Right kidney (tissue), 1 donor: ENCODE measurements at regions not wholly inside any gene's neighbourhood (a gene's known extent, or its start where the extent isn't known, plus 50 kb on each side); places are given as distances from the start of the nearest gene placed in this dataset.

Experiments used
- DNase-seq: peaks from one replicate; pipeline ENCODE4 v3.0.0-alpha.2; 2016

DNA sequence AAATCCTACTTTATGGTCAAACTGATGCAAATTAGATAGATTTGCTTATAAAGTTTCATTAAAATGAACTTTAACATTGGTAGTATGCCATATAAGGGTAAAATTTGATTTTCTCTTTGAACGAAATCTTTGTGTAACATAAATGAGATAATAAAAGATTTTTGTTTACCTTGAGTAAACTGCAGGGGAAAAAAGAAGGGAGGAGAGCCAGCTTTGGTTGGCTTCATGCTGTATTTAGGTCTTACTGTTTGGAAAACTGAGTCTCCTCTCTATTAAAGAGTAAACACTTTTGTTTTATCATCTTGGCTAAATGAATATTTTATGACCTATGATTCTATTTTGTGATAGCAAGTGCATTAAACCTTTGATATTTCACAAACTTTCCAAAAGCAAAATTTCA lies 267.6 kb downstream of the IPO8 start:
- no peak for DNase-seq

- DNase-seq, result no peak
These were observed 268.1 kb downstream of the IPO8 start for GRCh38 chr12:30427555-30427954.

GRCh38 chr12:30425445-30425844 lies 270.2 kb downstream of the IPO8 start:
- no peak for DNase-seq

DNA sequence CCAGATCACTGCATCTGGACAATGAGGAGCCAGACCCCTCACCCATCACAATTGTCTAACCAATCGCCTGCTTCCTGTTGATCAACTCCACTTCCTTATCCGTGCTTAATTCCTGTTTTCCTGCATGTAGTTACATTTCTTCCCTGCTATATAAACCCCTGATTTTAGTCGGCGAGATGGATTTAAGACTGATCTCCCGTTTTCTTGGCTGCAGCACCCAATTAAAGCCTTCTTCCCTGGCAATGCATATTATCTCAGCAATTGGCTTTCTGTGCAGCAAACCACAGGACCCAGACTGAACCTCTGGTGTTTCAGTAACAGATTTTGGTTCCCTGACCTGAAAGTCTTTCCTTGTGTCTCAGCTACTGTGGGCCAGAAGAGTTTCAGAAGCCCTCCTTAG lies 272.3 kb downstream of the IPO8 start:
- no peak for DNase-seq

- DNase-seq, result no peak
These were observed 272.8 kb downstream of the IPO8 start for GRCh38 chr12:30422844-30423243.

DNA sequence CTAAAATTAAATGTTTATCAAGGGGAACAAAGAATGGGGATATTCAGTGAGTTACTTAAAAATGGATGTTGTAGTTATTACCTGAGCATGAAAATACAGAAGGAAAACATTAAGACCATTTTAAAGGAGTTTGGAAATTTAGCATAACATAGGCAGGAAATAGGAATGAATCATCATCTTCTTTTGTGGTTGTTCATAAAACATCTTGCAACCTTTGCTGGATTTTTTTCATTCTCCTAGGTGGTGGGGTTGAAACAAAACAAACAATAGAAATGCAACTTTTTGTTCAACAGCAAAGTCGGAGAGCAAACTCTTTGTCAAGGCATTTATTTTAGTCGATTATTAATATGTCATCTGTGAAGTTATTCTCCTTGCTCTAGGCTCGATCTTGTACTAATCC lies 275.1 kb downstream of the IPO8 start:
- no peak for DNase-seq

DNA sequence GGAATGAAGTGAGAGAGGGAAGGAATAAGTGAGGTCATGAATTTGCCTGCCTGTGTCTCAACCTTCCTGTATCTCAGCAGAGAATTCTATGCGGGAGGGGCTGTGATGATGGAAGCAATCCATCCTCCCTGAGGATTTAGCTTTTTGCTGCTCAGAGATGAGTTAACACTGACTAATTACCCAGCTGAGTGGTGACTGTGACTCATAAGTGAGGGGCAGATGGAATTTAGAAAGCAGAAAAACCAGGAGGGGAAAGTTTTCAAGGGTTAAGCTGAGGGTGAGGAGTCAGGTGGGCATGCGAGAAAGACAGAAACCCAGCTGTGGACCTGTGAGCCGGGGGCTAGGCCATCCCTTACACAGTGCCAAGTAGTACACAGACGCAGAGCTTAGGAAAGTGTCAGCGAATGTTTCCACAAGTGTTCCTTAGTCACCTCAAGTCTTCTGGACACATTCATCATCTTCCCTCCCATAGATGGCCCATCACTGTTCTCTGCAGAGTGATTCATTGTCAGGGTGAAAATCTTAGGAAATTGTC lies 277.9 kb downstream of the IPO8 start:
- no peak for DNase-seq

DNA sequence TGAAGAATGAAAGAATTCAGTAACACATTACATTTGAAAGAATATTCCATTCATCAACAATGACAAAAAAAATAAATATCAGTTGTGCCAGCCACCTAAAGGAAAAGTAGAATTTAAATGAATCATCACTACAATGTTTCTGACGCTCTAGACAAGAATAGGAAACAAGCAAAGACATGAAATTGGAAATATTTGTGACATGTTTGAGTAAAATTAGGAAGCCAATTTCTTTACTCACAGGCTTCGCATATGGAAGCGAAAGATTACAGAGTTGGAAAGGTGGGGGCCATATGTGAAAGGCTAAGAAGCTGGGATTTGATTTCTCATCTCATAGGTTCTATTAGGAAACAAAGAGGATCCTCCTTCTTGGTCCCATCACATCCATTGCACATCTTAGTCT lies 279.0 kb downstream of the IPO8 start:
- no peak for DNase-seq

DNA sequence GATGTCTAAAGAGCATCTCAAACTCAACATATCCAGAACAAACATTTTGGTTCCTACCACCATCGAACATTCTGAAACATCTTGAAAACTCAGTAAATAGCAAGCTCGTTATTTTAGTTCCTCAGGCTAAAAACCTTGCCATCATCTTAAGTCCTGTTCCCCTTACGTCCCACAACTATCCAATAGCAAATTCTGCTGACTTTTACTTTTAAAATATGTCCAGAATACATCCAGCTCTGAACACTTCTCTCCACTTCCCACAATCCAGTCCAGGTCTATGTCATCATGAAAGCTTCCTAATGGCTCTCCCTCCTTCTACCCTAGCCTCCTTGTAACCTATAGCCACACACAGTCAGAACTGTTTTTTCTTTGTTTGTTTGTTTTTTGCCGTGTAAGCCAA lies 279.9 kb downstream of the IPO8 start:
- DNase-seq, result no peak

DNA sequence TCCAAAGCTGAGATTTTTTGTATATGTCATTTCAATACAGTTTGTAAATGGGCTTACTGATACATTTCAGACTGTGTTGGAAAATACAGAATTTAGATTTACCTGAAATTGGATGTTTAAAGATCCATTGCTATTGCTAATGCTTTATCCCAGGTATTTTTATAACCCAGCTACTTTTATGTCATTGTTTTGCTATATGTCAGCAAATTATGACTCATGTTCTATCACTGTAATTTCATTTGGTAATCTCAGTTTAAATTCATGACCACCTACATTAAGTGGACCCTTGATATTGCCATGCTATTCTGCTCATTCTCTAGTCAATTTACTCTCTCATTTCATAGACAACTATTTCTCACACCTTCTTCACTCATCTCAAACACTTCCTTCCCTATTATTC lies 281.2 kb downstream of the IPO8 start:
- no peak for DNase-seq

GRCh38 chr12:30400349-30400748 lies 295.3 kb downstream of the IPO8 start:
- DNase-seq, result no peak

DNA sequence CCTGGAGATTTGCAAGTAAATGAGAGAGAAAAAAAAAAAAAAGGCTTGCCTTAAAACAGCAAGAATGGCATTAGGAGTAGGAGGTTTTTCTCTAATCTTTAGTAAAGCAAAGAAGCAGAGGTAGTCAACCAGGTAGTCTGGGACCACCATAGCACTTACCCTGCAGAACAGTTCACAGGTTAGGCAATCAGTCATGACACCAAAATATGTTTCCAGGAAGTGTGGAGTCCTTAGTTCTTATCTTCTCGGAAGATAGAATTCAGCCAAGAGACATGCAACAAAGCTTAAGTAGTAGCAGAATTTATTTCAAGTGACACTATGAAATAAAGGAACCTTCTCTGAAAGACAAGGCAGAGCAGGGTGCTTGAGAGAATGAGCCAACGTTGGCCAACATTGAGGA lies 295.8 kb downstream of the IPO8 start:
- no peak for DNase-seq

- DNase-seq, result no peak
These were observed 299.1 kb downstream of the IPO8 start for GRCh38 chr12:30396576-30396975.

GRCh38 chr12:30395190-30395589 lies 300.5 kb downstream of the IPO8 start:
- no peak for DNase-seq

GRCh38 chr12:30391766-30392366 lies 303.8 kb downstream of the IPO8 start:
- no peak for DNase-seq

- DNase-seq, result no peak
These were observed 310.0 kb downstream of the IPO8 start for GRCh38 chr12:30385706-30386105.

DNA sequence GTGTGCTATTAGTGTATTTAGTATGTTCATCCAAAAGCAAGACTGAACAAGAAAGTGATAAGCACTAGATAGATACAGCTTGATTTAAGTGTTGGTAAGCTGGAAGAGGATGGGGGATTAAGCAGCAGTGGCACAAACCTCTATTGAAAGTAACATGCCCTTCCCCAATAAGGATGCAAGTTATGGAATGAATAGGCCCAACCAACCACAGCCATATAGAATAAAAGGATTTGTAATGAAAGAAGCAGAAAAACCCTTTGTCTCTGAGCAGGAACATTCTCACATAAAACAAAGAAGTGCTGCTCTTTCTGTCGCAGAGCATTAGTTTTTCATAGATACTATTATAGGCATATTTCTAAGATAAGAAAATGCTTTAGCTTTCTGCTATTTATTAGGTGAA lies 310.7 kb downstream of the IPO8 start:
- DNase-seq, result no peak

GRCh38 chr12:30378307-30378706 lies 317.4 kb downstream of the IPO8 start:
- no peak for DNase-seq

GRCh38 chr12:30364822-30365221 lies 330.8 kb downstream of the IPO8 start:
- no peak for DNase-seq

DNA sequence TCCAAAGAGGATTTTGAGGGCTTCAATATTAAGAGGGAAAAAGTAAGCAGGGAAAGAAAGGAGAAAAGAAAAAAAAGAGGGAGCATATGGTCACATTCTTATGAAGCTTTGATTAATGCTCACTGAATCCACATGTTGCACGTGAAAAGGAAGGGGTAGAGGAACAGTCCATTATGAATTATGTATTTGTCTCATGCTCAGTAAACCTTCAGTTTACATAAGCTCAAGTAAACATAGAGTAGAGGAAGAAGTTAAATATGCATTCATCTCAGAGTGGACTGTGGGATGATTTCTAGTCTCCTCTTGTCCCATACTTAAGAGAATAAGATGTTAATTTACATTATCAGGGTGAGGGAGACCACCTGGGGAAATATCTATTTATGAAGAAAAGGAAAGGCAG lies 334.5 kb downstream of the IPO8 start:
- DNase-seq, result no peak

- DNase-seq, result no peak
These were observed 337.0 kb downstream of the IPO8 start for GRCh38 chr12:30358671-30359070.

- no peak for DNase-seq
These were observed 337.7 kb downstream of the IPO8 start for GRCh38 chr12:30357766-30358490.

DNA sequence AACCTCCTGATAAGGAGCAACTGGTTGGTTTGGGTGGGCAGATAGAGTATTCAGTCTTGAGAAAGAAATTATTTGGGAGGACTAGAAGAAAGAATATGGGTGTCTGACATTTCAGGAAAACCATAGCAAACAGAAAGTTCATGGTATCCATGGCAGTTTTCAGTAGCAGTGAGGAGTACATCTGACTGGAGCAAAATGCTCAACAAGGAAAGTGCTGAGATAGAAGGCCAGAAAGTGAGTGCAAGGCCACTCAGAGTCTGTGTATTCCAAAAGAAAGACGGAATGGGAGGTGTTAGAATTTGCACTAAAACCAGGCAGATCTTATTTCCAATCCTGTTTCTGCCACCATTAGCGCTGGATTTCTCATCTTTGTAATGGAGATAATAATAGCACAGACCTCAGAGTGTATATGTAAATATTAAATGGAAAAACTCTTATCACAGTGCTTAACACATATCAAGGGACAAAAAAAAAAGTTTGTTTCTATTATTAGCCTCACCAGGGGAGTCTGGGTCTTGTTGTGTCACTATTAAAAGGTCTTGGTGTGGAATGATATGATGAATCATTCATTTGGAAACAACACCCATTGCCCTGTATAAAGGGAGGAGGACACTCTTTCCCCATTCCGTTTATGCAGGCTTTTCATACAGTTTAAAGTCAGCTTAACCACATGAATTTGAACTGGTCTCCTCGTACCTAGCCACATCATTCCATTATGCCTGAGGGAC lies 349.8 kb downstream of the IPO8 start:
- DNase-seq, result no peak

DNA sequence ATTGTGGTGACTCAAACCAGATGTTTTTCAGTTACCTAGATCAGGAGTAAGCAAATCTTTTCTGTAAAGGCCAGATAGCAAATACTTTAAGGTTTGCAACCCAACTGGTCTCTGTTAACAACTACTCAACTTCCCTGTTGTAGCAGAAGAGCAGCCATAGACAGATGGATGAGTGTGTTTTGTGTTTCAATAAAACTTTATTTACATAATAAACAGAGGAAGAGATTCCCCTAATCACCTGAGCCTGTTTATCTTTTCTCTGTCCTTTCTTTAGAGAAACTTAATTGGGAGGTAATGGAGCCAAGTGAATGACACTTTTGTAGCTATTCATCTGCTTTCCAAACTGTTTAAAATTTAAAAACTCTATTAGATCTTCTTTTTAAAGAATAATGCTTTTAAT lies 365.1 kb downstream of the IPO8 start:
- no peak for DNase-seq
